ENCODE measurements at regions not wholly inside any gene's neighbourhood (a gene's known extent, or its start where the extent isn't known, plus 50 kb on each side); places are given as distances from the start of the nearest gene placed in this dataset.

- TF ChIP-seq CTCF (IDR thresholded peaks at IDR 0.05) (no peak), POLR2A (IDR thresholded peaks at IDR 0.05) (no peak)
Observed at GRCh38 chr10:113350311-113351040, 202.4 kb upstream of the HABP2 start.
